Neural progenitor cell (in vitro differentiated cells): ENCODE measurements at regions not wholly inside any gene's neighbourhood (a gene's known extent, or its start where the extent isn't known, plus 50 kb on each side); places are given as distances from the start of the nearest gene placed in this dataset.

Experiments used
- DNase-seq: peaks from one replicate; pipeline ENCODE4 v3.0.0-alpha.2; 2016; ENCODE audit warnings: low spot score
- H2AFZ ChIP-seq: fragments of 200-600 bp; sonication (generic); replicated peaks from 2 replicates; pipeline ENCODE4 v1.6.1; 2016; ENCODE audit warnings: antibody characterized with exemption
- H3F3A ChIP-seq: fragments of 200-600 bp; sonication (generic); 2 replicates; pipeline ENCODE4 v1.6.1; 2016; ENCODE audit warnings: antibody characterized with exemption, low read depth
- H3K27ac ChIP-seq: fragments of 200-600 bp; sonication (generic); 2 replicates; pipeline ENCODE4 v1.5.1; 2016; ENCODE audit warnings: mild to moderate bottlenecking
- H3K27me3 ChIP-seq: fragments of 200-600 bp; sonication (generic); 2 replicates; pipeline ENCODE4 v1.6.1; 2016; ENCODE audit warnings: mild to moderate bottlenecking, moderate library complexity
- H3K36me3 ChIP-seq: fragments of 200-600 bp; sonication (generic); 2 replicates; pipeline ENCODE4 v1.5.1; 2016
- H3K4me1 ChIP-seq: fragments of 200-600 bp; sonication (generic); 2 replicates; pipeline ENCODE4 v1.6.1; 2016; ENCODE audit warnings: mixed run types
- H3K4me2 ChIP-seq: fragments of 200-600 bp; sonication (generic); 2 replicates; pipeline ENCODE4 v1.6.1; 2016
- H3K4me3 ChIP-seq: fragments of 200-600 bp; sonication (generic); 2 replicates; pipeline ENCODE4 v1.5.1; 2016
- H3K79me2 ChIP-seq: fragments of 200-600 bp; sonication (generic); 2 replicates; pipeline ENCODE4 v1.6.1; 2016; ENCODE audit warnings: low read depth
- H3K9ac ChIP-seq: fragments of 200-600 bp; sonication (generic); 2 replicates; pipeline ENCODE4 v1.6.1; 2016
- H3K9me3 ChIP-seq: fragments of 200-600 bp; sonication (generic); 2 replicates; pipeline ENCODE4 v1.5.1; 2016; ENCODE audit warnings: low read depth
- H4K20me1 ChIP-seq: fragments of 200-600 bp; sonication (generic); 2 replicates; pipeline ENCODE4 v1.6.1; 2016; ENCODE audit warnings: low read depth
- H3K27ac Mint-ChIP-seq: 3 replicates; pipeline ENCODE4 v1.8.0; 2021; ENCODE audit warnings: mixed read lengths
- H3K27me3 Mint-ChIP-seq: 2 replicates; pipeline ENCODE4 v1.8.0; 2022; ENCODE audit warnings: low read depth, mild to moderate bottlenecking, inconsistent platforms, moderate library complexity, mixed read lengths; ENCODE audit not compliant: insufficient read depth
- H3K36me3 Mint-ChIP-seq: 3 replicates; pipeline ENCODE4 v1.8.0; 2021; ENCODE audit warnings: mixed read lengths
- H3K4me1 Mint-ChIP-seq: 3 replicates; pipeline ENCODE4 v1.8.0; 2021; ENCODE audit warnings: mixed read lengths
- H3K4me3 Mint-ChIP-seq: 3 replicates; pipeline ENCODE4 v1.8.0; 2021; ENCODE audit warnings: mild to moderate bottlenecking, moderate library complexity, mixed read lengths
- H3K9me3 Mint-ChIP-seq: 3 replicates; pipeline ENCODE4 v1.8.0; 2020; ENCODE audit warnings: mixed read lengths
- EZH2 ChIP-seq: fragments of 200-600 bp; sonication (generic); IDR thresholded peaks from 2 replicates; pipeline ENCODE4 v1.6.1; 2017; ENCODE audit warnings: antibody characterized with exemption, mild to moderate bottlenecking, moderate library complexity
- EZH2phosphoT487 ChIP-seq: fragments of 200-600 bp; sonication (generic); IDR thresholded peaks from 2 replicates; pipeline ENCODE4 v1.6.1; 2017; ENCODE audit warnings: antibody characterized with exemption
- TF ChIP-seq, protein P1 (sequence below): fragments of 200-600 bp; sonication (generic); IDR thresholded peaks from 2 replicates; pipeline ENCODE4 v1.5.1; 2017; ENCODE audit warnings: antibody characterized with exemption, mild to moderate bottlenecking

DNA sequence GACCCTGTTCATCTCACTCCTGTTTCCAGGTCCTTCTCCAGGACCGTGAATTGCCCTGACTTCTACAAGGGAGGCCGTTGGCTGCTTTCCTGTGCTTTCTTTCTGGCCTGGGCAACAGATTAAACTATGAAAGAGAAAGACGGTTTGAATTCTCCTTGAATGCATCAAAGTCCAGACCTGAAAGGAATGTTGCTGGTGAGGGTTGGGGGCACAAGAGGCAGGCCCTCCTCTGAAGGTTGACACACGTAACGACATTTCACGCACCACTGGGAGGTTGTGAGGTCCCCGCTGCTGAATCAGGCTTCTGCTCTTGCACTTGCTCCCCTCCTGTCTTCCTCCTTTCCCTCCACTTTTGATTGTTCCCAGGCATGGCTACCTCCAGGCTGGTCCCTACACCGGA is 141.9 kb downstream of the CYRIA start:
- Histone ChIP-seq H3K79me2 (no peaks in the 10 kb centered on the region), H3F3A (no peaks in the 10 kb centered on the region), H3K4me3 (no peak overlapping the region), H4K20me1 (no peaks in the 10 kb centered on the region), H3K27me3 (no peaks in the 10 kb centered on the region), H3K9me3 (no peaks in the 10 kb centered on the region), H2AFZ (no peak overlapping the region), H3K27ac (no peak overlapping the region), H3K4me2 (no peak overlapping the region), H3K36me3 (no peaks in the 10 kb centered on the region), H3K9ac (no peak overlapping the region), H3K4me1 (no peaks in the 10 kb centered on the region)
- peaks cover 6% of the 10 kb centered on the region for H3K9me3 Mint-ChIP-seq
- H3K36me3 Mint-ChIP-seq: no peaks in the 10 kb centered on the region
- DNase-seq: no peak
- TF ChIP-seq, protein P1, sequence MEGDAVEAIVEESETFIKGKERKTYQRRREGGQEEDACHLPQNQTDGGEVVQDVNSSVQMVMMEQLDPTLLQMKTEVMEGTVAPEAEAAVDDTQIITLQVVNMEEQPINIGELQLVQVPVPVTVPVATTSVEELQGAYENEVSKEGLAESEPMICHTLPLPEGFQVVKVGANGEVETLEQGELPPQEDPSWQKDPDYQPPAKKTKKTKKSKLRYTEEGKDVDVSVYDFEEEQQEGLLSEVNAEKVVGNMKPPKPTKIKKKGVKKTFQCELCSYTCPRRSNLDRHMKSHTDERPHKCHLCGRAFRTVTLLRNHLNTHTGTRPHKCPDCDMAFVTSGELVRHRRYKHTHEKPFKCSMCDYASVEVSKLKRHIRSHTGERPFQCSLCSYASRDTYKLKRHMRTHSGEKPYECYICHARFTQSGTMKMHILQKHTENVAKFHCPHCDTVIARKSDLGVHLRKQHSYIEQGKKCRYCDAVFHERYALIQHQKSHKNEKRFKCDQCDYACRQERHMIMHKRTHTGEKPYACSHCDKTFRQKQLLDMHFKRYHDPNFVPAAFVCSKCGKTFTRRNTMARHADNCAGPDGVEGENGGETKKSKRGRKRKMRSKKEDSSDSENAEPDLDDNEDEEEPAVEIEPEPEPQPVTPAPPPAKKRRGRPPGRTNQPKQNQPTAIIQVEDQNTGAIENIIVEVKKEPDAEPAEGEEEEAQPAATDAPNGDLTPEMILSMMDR: no peak
- H3K27me3 Mint-ChIP-seq: peaks cover 4% of the 10 kb centered on the region
- peak overlapping the region; percentile 19 for H3K27ac Mint-ChIP-seq
- H3K4me3 Mint-ChIP-seq: no peak overlapping the region
- peaks cover 32% of the 10 kb centered on the region for H3K4me1 Mint-ChIP-seq

DNA sequence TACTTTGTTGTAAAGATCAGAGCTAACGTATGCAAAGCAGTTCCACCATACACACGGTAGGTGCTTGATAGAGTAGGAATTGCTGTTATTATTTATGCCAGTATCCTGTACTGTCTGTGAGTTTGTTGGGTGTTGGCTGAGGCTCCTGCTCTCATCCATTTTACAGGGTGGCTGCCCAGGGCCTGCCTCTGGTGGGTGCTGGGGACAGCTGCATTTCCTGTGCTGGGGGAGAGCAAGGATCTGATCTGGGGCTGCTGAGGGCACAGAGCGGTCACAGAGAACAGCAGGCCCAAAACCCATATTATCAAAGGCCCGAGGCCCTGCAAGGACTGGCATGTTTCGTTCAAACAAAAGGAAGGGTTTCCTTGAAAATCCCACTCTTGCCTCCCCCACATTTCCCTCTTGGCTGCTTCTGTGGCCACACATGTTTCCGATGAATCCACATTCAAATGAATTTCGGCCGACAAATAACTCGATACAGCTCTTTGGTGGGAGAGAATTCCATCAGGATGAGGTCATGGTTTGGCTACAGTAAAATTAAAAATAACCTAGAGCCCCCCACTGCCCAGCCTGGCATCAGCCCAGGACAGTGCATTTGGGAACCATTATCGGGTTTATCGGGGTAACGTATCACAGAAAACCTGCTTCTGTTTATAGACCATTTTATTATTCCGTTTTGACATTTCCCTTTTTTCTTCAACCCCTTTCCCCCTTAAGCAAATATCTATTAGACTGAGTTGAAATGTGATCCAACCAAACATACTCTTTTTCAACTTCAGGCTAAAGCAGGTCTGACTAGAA is 143.4 kb downstream of the CYRIA start:
- Histone ChIP-seq H3K27me3 (no peaks in the 10 kb centered on the region), H3K27ac (no peak overlapping the region), H3K9me3 (no peaks in the 10 kb centered on the region), H3K79me2 (no peaks in the 10 kb centered on the region), H3K4me3 (no peak overlapping the region), H3K36me3 (no peaks in the 10 kb centered on the region), H2AFZ (no peak overlapping the region), H4K20me1 (no peaks in the 10 kb centered on the region), H3K4me1 (no peaks in the 10 kb centered on the region), H3K9ac (no peak overlapping the region), H3K4me2 (no peak overlapping the region), H3F3A (no peaks in the 10 kb centered on the region)
- H3K4me3 Mint-ChIP-seq: no peak overlapping the region
- peaks cover 32% of the 10 kb centered on the region for H3K4me1 Mint-ChIP-seq
- H3K36me3 Mint-ChIP-seq: no peaks in the 10 kb centered on the region
- peaks cover 4% of the 10 kb centered on the region for H3K27me3 Mint-ChIP-seq
- peak overlapping the region; percentile 75 for H3K27ac Mint-ChIP-seq
- peaks cover 6% of the 10 kb centered on the region for H3K9me3 Mint-ChIP-seq
- DNase-seq: no peak
- TF ChIP-seq EZH2: no peak
- TF ChIP-seq, protein P1: no peak
- no peak for TF ChIP-seq EZH2phosphoT487

DNA sequence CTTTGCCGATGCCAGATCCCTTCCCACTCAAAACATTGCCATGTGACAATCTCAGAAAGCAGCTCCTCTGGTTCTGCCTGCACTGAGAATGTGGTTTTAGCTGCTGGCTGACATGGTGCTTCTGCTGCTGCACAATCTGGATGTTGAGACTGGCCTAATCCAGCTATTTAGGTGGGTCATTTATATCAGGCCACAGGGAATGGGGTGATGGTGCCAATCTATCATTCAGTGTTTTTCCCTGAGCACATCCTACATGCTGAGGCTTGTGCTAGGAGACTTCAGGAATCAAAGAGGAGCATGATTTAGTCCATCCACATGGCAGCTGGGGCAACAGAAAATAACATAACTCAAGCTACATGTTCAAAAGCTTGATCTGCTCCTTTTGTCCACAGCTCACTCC is 144.7 kb downstream of the CYRIA start:
- no peak overlapping the region for H3K9ac ChIP-seq
- Mint-ChIP-seq H3K27me3 (peaks cover 2% of the 10 kb centered on the region), H3K36me3 (no peaks in the 10 kb centered on the region), H3K4me1 (peaks cover 32% of the 10 kb centered on the region), H3K4me3 (no peak overlapping the region), H3K27ac (no peak overlapping the region), H3K9me3 (peaks cover 4% of the 10 kb centered on the region)
- no peaks in the 10 kb centered on the region for H4K20me1 ChIP-seq
- no peak for TF ChIP-seq EZH2phosphoT487
- no peak for TF ChIP-seq EZH2
- TF ChIP-seq, protein P1: no peak
- no peak overlapping the region for H3K27ac ChIP-seq
- no peak overlapping the region for H3K4me3 ChIP-seq
- H3F3A ChIP-seq: no peaks in the 10 kb centered on the region
- H2AFZ ChIP-seq: no peak overlapping the region
- no peaks in the 10 kb centered on the region for H3K4me1 ChIP-seq
- H3K9me3 ChIP-seq: no peaks in the 10 kb centered on the region
- H3K4me2 ChIP-seq: no peak overlapping the region
- no peaks in the 10 kb centered on the region for H3K27me3 ChIP-seq
- no peaks in the 10 kb centered on the region for H3K79me2 ChIP-seq
- H3K36me3 ChIP-seq: no peaks in the 10 kb centered on the region
- DNase-seq: no peak
